CD4-positive, alpha-beta T cell treated with Interferon alpha-2 for 1 hour (primary cell): ENCODE measurements at regions not wholly inside any gene's neighbourhood (a gene's known extent, or its start where the extent isn't known, plus 50 kb on each side); places are given as distances from the start of the nearest gene placed in this dataset.

Experiments used
- DNase-seq, 2 donors: peaks; one replicate each; pipeline ENCODE4 v3.0.0-alpha.2; 2020 to 2022

- DNase-seq, result no peak
These were observed 70.1 kb upstream of the COL1A2 start for GRCh38 chr7:94324380-94325121.

- DNase-seq, result no peak
These were observed 69.6 kb upstream of the COL1A2 start for GRCh38 chr7:94325122-94325475.

GRCh38 chr7:94330269-94331020 lies 64.2 kb upstream of the COL1A2 start:
- no peak for DNase-seq

- DNase-seq, result no peak
These were observed 62.1 kb upstream of the COL1A2 start for GRCh38 chr7:94332571-94332970.

GRCh38 chr7:94333810-94334209 lies 60.9 kb upstream of the COL1A2 start:
- no peak for DNase-seq

- no peak for DNase-seq
These were observed 59.1 kb upstream of the COL1A2 start for GRCh38 chr7:94335586-94335985.

GRCh38 chr7:94336009-94336408 lies 58.7 kb upstream of the COL1A2 start:
- no peak for DNase-seq

- DNase-seq, result no peak
These were observed 55.7 kb upstream of the COL1A2 start for GRCh38 chr7:94338921-94339371.

GRCh38 chr7:94344826-94345225 lies 49.9 kb upstream of the COL1A2 start:
- no peak for DNase-seq
